ENCODE measurements at regions not wholly inside any gene's neighbourhood (a gene's known extent, or its start where the extent isn't known, plus 50 kb on each side); places are given as distances from the start of the nearest gene placed in this dataset.

DNA sequence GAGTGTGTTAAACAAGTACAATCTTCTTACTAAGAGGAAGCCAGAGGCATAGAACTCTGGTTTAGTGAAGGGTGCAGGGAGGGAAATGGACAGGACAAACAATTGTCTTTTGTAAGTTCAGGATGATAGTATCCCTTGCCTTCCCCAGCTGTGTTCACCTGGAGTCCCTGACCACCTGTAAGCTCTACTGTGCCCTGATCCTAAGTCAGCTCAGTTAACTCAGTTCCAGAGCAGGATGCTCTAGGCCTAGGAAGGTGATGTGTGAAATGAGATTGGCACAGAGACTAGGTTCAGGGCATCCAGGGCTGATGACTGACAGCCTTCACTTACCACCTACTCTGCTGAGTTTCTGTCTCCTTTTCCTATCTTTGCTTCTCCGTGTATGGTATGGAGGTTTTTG is 333.0 kb downstream of the SUCLG1 start:
- TF ChIP-seq CTCF (optimal IDR thresholded peaks at IDR 0.05 in 1 of 3, IDR thresholded peaks at IDR 0.05 in 1 of 3, conservative IDR thresholded peaks at IDR 0.05 in 1 of 3; ENCODE audit: extremely low read depth in 1 of 3, insufficient read depth in 2 of 3, low read length in 3 of 3) (no peak), EZH2 (IDR thresholded peaks at IDR 0.05; ENCODE audit: low read length) (no peak)
